Liver (tissue), 3 donors: ENCODE measurements at regions not wholly inside any gene's neighbourhood (a gene's known extent, or its start where the extent isn't known, plus 50 kb on each side); places are given as distances from the start of the nearest gene placed in this dataset.
"Not testable (repeated sequence)": the region's sequence is repeated elsewhere in the genome, so short reads cannot be mapped to it uniquely, and the experiment has no call there.

ENCODE experiments used
- RAD21 ChIP-seq, 2 donors: IDR thresholded peaks; 2 replicates each; pipeline ENCODE4 v1.6.1; 2016; ENCODE audit warnings: antibody characterized with exemption in 2 of 2, mild to moderate bottlenecking in 2 of 2
- YY1 ChIP-seq: IDR thresholded peaks from 2 replicates; pipeline ENCODE4 v1.6.1; 2016; ENCODE audit warnings: antibody characterized with exemption, mild to moderate bottlenecking
- TF ChIP-seq, protein P1 (sequence below): fragments of 150-350 bp; IDR thresholded peaks from 2 replicates; pipeline ENCODE4 v1.5.1; 2017; ENCODE audit warnings: improper control_type of control experiment, low read depth, low read length; ENCODE audit not compliant: missing input control
- TF ChIP-seq, protein P2 (sequence below): IDR thresholded peaks from 2 replicates; pipeline ENCODE4 v1.6.1; 2016; ENCODE audit warnings: antibody characterized with exemption
- TF ChIP-seq, protein P3 (sequence below): IDR thresholded peaks from 2 replicates; pipeline ENCODE4 v1.6.1; 2016; ENCODE audit warnings: antibody characterized with exemption
- donor health status: healthy.
- donor health status: healthy.

DNA sequence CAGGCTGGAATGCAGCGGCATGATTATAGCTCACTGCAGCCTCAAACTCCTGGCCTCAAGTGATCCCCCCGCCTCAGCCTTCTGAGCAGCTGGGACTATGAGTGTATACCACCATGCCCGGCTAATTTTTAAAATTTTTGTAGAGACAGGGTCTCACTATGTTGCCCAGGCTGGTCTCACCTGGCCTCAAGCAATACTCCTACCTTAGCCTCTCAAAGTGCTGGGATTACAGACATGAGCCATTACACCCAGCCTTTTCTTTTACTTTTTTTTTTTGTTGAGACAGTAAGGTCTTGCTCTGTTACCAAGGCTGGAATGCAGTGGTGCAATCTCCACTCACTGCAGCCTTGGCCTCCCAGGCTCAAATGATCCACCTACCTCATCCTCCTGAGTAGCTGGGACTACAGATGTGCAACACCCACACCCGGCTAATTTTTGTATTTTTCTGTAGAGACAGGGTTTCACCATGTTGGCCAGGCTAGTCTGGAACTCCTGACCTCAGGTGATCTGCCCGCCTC, 155.5 kb downstream of the IGLL1 start:
- TF ChIP-seq, protein P1, sequence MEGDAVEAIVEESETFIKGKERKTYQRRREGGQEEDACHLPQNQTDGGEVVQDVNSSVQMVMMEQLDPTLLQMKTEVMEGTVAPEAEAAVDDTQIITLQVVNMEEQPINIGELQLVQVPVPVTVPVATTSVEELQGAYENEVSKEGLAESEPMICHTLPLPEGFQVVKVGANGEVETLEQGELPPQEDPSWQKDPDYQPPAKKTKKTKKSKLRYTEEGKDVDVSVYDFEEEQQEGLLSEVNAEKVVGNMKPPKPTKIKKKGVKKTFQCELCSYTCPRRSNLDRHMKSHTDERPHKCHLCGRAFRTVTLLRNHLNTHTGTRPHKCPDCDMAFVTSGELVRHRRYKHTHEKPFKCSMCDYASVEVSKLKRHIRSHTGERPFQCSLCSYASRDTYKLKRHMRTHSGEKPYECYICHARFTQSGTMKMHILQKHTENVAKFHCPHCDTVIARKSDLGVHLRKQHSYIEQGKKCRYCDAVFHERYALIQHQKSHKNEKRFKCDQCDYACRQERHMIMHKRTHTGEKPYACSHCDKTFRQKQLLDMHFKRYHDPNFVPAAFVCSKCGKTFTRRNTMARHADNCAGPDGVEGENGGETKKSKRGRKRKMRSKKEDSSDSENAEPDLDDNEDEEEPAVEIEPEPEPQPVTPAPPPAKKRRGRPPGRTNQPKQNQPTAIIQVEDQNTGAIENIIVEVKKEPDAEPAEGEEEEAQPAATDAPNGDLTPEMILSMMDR, result not testable (repeated sequence)
- not testable (repeated sequence) for TF ChIP-seq RAD21 (IDR thresholded peaks at IDR 0.05); YY1
- TF ChIP-seq, protein P2, sequence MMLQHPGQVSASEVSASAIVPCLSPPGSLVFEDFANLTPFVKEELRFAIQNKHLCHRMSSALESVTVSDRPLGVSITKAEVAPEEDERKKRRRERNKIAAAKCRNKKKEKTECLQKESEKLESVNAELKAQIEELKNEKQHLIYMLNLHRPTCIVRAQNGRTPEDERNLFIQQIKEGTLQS, result not testable (repeated sequence)
- TF ChIP-seq, protein P3, sequence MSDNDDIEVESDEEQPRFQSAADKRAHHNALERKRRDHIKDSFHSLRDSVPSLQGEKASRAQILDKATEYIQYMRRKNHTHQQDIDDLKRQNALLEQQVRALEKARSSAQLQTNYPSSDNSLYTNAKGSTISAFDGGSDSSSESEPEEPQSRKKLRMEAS, result not testable (repeated sequence)
